Ascending aorta (tissue), 2 donors: ENCODE measurements at regions not wholly inside any gene's neighbourhood (a gene's known extent, or its start where the extent isn't known, plus 50 kb on each side); places are given as distances from the start of the nearest gene placed in this dataset.

Source experiments
- DNase-seq, 2 donors: peaks; one replicate each; pipeline ENCODE4 v3.0.0-alpha.2; 2019; ENCODE audit warnings: low spot score in 2 of 2
- H3K27ac ChIP-seq, 2 donors: fragments of 200-600 bp; sonication (generic); one replicate each; pipeline ENCODE4 v1.5.1; 2016 to 2017; ENCODE audit warnings: mild to moderate bottlenecking in 1 of 2
- H3K27me3 ChIP-seq: fragments of 200-600 bp; sonication (generic); one replicate; pipeline ENCODE4 v1.5.1; 2017
- H3K36me3 ChIP-seq, 2 donors: fragments of 200-600 bp; sonication (generic); one replicate each; pipeline ENCODE4 v1.5.1; 2016
- H3K4me1 ChIP-seq, 2 donors: fragments of 200-600 bp; sonication (generic); one replicate each; pipeline ENCODE4 v1.5.1; 2016 to 2017; ENCODE audit warnings: mild to moderate bottlenecking in 1 of 2
- H3K4me3 ChIP-seq, 2 donors: fragments of 200-600 bp; sonication (generic); one replicate each; pipeline ENCODE4 v1.5.1; 2016 to 2017; ENCODE audit warnings: mild to moderate bottlenecking in 1 of 2
- H3K9me3 ChIP-seq, 2 donors: fragments of 200-600 bp; sonication (generic); one replicate each; pipeline ENCODE4 v1.5.1; 2016
- CTCF ChIP-seq, 3 experiments: fragments of 200-600 bp in 2 of 3; fragments of 450-650 bp in 1 of 3; sonication (generic) in 2 of 3; IDR thresholded peaks; one replicate each; pipeline ENCODE4 v1.5.1; 2016 to 2019; ENCODE audit warnings: antibody characterized with exemption in 3 of 3, mild to moderate bottlenecking in 1 of 3, moderate library complexity in 1 of 3
- intact Hi-C: fragments of 100-400 bp; cut with DNase I; formaldehyde crosslinking; loops from one replicate; pipeline ENCODE4 v1.15.1; 2023

GRCh38 chr7:86970986-86971385, 88.5 kb downstream of the ELAPOR2 start:
- Histone ChIP-seq H3K36me3 (no peaks in the 10 kb centered on the region), H3K27me3 (no peaks in the 10 kb centered on the region), H3K27ac (no peak overlapping the region), H3K4me1 (no peaks in the 10 kb centered on the region), H3K4me3 (no peak overlapping the region), H3K9me3 (no peaks in the 10 kb centered on the region)
- no peak for DNase-seq
- TF ChIP-seq CTCF (IDR thresholded peaks at IDR 0.05), result no peak
- intact Hi-C loops, result no loop called here

- Histone ChIP-seq H3K27me3 (no peaks in the 10 kb centered on the region), H3K4me3 (no peak overlapping the region), H3K4me1 (no peaks in the 10 kb centered on the region), H3K27ac (no peak overlapping the region), H3K36me3 (no peaks in the 10 kb centered on the region), H3K9me3 (no peaks in the 10 kb centered on the region)
- no peak for DNase-seq
- intact Hi-C loops, result no loop called here
- no peak for TF ChIP-seq CTCF (IDR thresholded peaks at IDR 0.05)
These were observed 88.9 kb downstream of the ELAPOR2 start for GRCh38 chr7:86970547-86970946.

GRCh38 chr7:86969865-86970264, 89.6 kb downstream of the ELAPOR2 start:
- TF ChIP-seq CTCF (IDR thresholded peaks at IDR 0.05), result no peak
- no peaks in the 10 kb centered on the region for H3K4me1 ChIP-seq
- no peak for DNase-seq
- no peak overlapping the region for H3K27ac ChIP-seq
- H3K9me3 ChIP-seq, result no peaks in the 10 kb centered on the region
- intact Hi-C loops, result no loop called here
- no peaks in the 10 kb centered on the region for H3K36me3 ChIP-seq
- H3K4me3 ChIP-seq, result no peak overlapping the region
- no peaks in the 10 kb centered on the region for H3K27me3 ChIP-seq

GRCh38 chr7:86968618-86969017, 90.8 kb downstream of the ELAPOR2 start:
- Histone ChIP-seq H3K36me3 (no peaks in the 10 kb centered on the region), H3K4me1 (no peaks in the 10 kb centered on the region), H3K4me3 (no peak overlapping the region), H3K9me3 (no peaks in the 10 kb centered on the region), H3K27ac (no peak overlapping the region), H3K27me3 (no peaks in the 10 kb centered on the region)
- intact Hi-C loops, result no loop called here
- no peak for DNase-seq
- TF ChIP-seq CTCF (IDR thresholded peaks at IDR 0.05), result no peak

- TF ChIP-seq CTCF (IDR thresholded peaks at IDR 0.05), result no peak
- Histone ChIP-seq H3K4me1 (no peaks in the 10 kb centered on the region), H3K27ac (no peak overlapping the region), H3K27me3 (no peaks in the 10 kb centered on the region), H3K4me3 (no peak overlapping the region), H3K9me3 (no peaks in the 10 kb centered on the region), H3K36me3 (no peaks in the 10 kb centered on the region)
- intact Hi-C loops, result no loop called here
- no peak for DNase-seq
These were observed 92.5 kb downstream of the ELAPOR2 start for GRCh38 chr7:86966916-86967315.

GRCh38 chr7:86965727-86966120, 93.7 kb downstream of the ELAPOR2 start:
- H3K36me3 ChIP-seq, result no peaks in the 10 kb centered on the region
- no peak for TF ChIP-seq CTCF (IDR thresholded peaks at IDR 0.05)
- DNase-seq, result no peak
- H3K4me3 ChIP-seq, result no peak overlapping the region
- no peaks in the 10 kb centered on the region for H3K27me3 ChIP-seq
- no peaks in the 10 kb centered on the region for H3K9me3 ChIP-seq
- intact Hi-C loops, result no loop called here
- no peak overlapping the region for H3K27ac ChIP-seq
- no peaks in the 10 kb centered on the region for H3K4me1 ChIP-seq
